Lower lobe of right lung (tissue), 2 donors: ENCODE measurements at regions not wholly inside any gene's neighbourhood (a gene's known extent, or its start where the extent isn't known, plus 50 kb on each side); places are given as distances from the start of the nearest gene placed in this dataset.
"Not testable (repeated sequence)": the region's sequence is repeated elsewhere in the genome, so short reads cannot be mapped to it uniquely, and the experiment has no call there.

Source experiments
- ATAC-seq, 2 donors: fragments of 200-7000 bp; cut with Tn5 transposase; one replicate each; pipeline ENCODE4 v1.9.1; 2020 to 2022; ENCODE audit warnings: mild to moderate bottlenecking in 2 of 2, moderate library complexity in 2 of 2
- DNase-seq: peaks from one replicate; pipeline ENCODE4 v3.0.0-alpha.2; 2020
- H3K27ac ChIP-seq: fragments of 200-600 bp; one replicate; pipeline ENCODE4 v1.8.0; 2022
- H3K27me3 ChIP-seq: fragments of 200-600 bp; one replicate; pipeline ENCODE4 v1.8.0; 2022; ENCODE audit warnings: low read depth
- H3K36me3 ChIP-seq: fragments of 200-600 bp; one replicate; pipeline ENCODE4 v1.8.0; 2022; ENCODE audit warnings: mild to moderate bottlenecking
- H3K4me1 ChIP-seq: fragments of 200-600 bp; one replicate; pipeline ENCODE4 v1.8.0; 2022
- H3K4me3 ChIP-seq: fragments of 200-600 bp; one replicate; pipeline ENCODE4 v1.8.0; 2022; ENCODE audit warnings: mild to moderate bottlenecking
- H3K9me3 ChIP-seq: fragments of 200-600 bp; one replicate; pipeline ENCODE4 v1.8.0; 2022
- intact Hi-C: fragments of 100-400 bp; cut with DNase I; formaldehyde crosslinking; loops from one replicate; pipeline ENCODE4 v1.11.0; 2022
- TF ChIP-seq, protein P1 (sequence below): fragments of 200-600 bp; IDR thresholded peaks from one replicate; pipeline ENCODE4 v1.8.0; 2022; ENCODE audit warnings: antibody characterized with exemption, mild to moderate bottlenecking
- donor health status: DM: no; HTN: yes; CAD: no; lungs with severe emphysema.

GRCh38 chr5:40428126-40428525 lies 251.6 kb upstream of the PTGER4 start:
- no peaks in the 10 kb centered on the region for H3K4me1 ChIP-seq
- no peak for DNase-seq
- no peaks in the 10 kb centered on the region for H3K9me3 ChIP-seq
- H3K4me3 ChIP-seq = no peak overlapping the region
- intact Hi-C loops = no loop called here
- TF ChIP-seq, protein P1, sequence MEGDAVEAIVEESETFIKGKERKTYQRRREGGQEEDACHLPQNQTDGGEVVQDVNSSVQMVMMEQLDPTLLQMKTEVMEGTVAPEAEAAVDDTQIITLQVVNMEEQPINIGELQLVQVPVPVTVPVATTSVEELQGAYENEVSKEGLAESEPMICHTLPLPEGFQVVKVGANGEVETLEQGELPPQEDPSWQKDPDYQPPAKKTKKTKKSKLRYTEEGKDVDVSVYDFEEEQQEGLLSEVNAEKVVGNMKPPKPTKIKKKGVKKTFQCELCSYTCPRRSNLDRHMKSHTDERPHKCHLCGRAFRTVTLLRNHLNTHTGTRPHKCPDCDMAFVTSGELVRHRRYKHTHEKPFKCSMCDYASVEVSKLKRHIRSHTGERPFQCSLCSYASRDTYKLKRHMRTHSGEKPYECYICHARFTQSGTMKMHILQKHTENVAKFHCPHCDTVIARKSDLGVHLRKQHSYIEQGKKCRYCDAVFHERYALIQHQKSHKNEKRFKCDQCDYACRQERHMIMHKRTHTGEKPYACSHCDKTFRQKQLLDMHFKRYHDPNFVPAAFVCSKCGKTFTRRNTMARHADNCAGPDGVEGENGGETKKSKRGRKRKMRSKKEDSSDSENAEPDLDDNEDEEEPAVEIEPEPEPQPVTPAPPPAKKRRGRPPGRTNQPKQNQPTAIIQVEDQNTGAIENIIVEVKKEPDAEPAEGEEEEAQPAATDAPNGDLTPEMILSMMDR = no peak
- H3K27ac ChIP-seq = no peak overlapping the region
- ATAC-seq = peak in 1 of 2 donors; percentile 42
- no peaks in the 10 kb centered on the region for H3K36me3 ChIP-seq
- H3K27me3 ChIP-seq = no peaks in the 10 kb centered on the region

DNA sequence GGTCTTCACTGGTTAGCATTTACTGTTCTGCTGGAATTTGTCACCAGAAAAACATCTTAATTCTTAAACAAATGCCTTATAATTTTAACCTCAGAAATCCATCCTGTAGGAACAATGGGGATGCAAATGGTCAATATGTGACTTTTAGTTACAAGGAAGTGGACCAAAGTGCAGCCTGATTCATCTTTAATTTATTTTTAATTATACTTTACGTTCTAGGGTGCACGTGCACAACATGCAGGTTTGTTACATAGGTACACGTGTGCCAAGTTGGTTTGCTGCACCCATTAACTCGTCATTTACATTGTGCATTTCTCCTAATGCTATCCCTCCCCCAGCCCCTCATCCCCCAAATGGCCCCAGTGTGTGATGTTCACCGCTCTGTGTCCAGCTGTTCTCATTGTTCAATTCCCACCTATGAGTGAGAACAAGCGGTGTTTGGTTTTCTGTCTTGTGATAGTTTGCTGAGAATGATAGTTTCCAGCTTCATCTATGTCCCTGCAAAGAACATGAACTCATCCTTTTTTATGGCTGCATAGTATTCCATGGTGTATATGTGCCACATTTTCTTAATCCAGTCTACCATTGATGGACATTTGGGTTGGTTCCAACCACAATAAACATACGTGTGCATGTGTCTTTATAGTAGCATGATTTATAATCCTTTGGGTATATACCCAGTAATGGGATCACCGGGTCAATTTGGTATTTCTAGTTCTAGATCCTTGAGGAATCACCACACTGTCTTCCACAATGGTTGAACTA lies 262.5 kb upstream of the PTGER4 start:
- H3K27ac ChIP-seq, DNase-seq, H3K9me3 ChIP-seq, ATAC-seq, H3K27me3 ChIP-seq, H3K4me3 ChIP-seq, H3K36me3 ChIP-seq, intact Hi-C loops, H3K4me1 ChIP-seq: not testable (repeated sequence)

DNA sequence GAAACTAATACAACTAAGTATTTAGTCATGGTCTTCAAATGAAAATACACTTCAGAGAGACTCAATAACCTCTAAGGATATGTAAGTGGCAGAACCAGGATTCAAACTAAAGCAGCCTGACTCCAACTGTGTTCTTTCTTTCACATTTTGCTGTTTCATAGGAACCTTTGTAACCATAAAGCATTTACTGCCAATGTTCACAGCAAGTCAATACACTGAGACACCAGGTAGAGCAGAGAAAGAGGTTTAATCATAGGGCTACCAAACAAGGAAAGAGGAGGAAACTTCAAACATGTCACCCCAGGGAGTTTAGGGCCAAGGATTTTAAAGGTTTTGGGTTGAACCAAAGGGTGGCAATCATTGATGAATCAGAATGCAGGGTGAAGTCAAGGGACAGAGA lies 263.1 kb upstream of the PTGER4 start:
- no peak overlapping the region for H3K4me3 ChIP-seq
- H3K4me1 ChIP-seq = peaks cover 6% of the 10 kb centered on the region
- no peak overlapping the region for H3K27ac ChIP-seq
- DNase-seq = no peak
- no peak for ATAC-seq
- intact Hi-C loops = no loop called here
- no peaks in the 10 kb centered on the region for H3K9me3 ChIP-seq
- no peaks in the 10 kb centered on the region for H3K36me3 ChIP-seq
- no peaks in the 10 kb centered on the region for H3K27me3 ChIP-seq
- TF ChIP-seq, protein P1 = no peak

GRCh38 chr5:40416098-40416497 lies 263.6 kb upstream of the PTGER4 start:
- intact Hi-C loops = no loop called here
- Histone ChIP-seq H3K9me3 (no peaks in the 10 kb centered on the region), H3K4me3 (no peak overlapping the region), H3K27me3 (no peaks in the 10 kb centered on the region), H3K27ac (no peak overlapping the region), H3K4me1 (peaks cover 11% of the 10 kb centered on the region), H3K36me3 (no peaks in the 10 kb centered on the region)
- TF ChIP-seq, protein P1 = no peak
- DNase-seq (no peak), ATAC-seq (no peak)

DNA sequence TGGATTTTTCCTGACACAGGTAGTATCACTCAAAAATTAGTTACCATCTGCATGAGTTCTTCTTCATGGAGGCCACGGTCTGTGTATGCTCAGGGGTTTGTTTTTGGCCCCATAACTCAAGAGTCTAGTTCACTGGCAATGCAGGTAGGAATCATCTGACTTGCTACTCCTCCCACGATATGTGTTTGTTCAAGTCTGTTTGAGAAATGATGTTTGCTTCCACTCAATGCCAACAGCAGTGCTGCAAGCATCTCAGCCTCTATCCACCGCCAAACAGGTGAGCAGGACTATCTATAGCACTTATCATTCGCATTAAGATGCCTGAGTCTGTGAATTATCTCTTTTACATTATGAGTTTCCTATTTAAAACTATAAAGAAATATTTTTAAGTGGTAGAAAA lies 264.8 kb upstream of the PTGER4 start:
- no peak overlapping the region for H3K4me3 ChIP-seq
- H3K9me3 ChIP-seq = no peaks in the 10 kb centered on the region
- DNase-seq = no peak
- H3K27ac ChIP-seq = no peak overlapping the region
- H3K27me3 ChIP-seq = no peaks in the 10 kb centered on the region
- no peaks in the 10 kb centered on the region for H3K36me3 ChIP-seq
- ATAC-seq = no peak
- TF ChIP-seq, protein P1 = no peak
- H3K4me1 ChIP-seq = peaks cover 22% of the 10 kb centered on the region
- intact Hi-C loops = no loop called here

- Histone ChIP-seq H3K36me3 (no peaks in the 10 kb centered on the region), H3K9me3 (no peaks in the 10 kb centered on the region), H3K4me3 (no peak overlapping the region), H3K27ac (no peak overlapping the region), H3K4me1 (peaks cover 30% of the 10 kb centered on the region), H3K27me3 (no peaks in the 10 kb centered on the region)
- intact Hi-C loops = no loop called here
- no peak for ATAC-seq
- TF ChIP-seq, protein P1 = no peak
- no peak for DNase-seq
These were observed 266.0 kb upstream of the PTGER4 start for GRCh38 chr5:40413743-40414142.
